Ammon's horn (tissue), 1 donor: ENCODE measurements at regions not wholly inside any gene's neighbourhood (a gene's known extent, or its start where the extent isn't known, plus 50 kb on each side); places are given as distances from the start of the nearest gene placed in this dataset.
"Not testable (repeated sequence)": the region's sequence is repeated elsewhere in the genome, so short reads cannot be mapped to it uniquely, and the experiment has no call there.

Experiments used
- DNase-seq: peaks from one replicate; pipeline ENCODE4 v3.0.0-alpha.2; 2016; ENCODE audit warnings: low spot score

- DNase-seq: no peak
Observed at GRCh38 chr10:90276894-90277475, 575.6 kb downstream of the KIF20B start.

GRCh38 chr10:90286406-90286805, 571.4 kb downstream of the HTR7 start:
- DNase-seq: no peak

GRCh38 chr10:90286941-90287340, 570.9 kb downstream of the HTR7 start:
- DNase-seq: no peak

- peak; percentile 38 for DNase-seq
Observed at GRCh38 chr10:90288391-90288933, 569.4 kb downstream of the HTR7 start.

- DNase-seq: peak; percentile 7
Observed at GRCh38 chr10:90289037-90289436, 568.8 kb downstream of the HTR7 start.

GRCh38 chr10:90293616-90294015, 564.2 kb downstream of the HTR7 start:
- DNase-seq: no peak

GRCh38 chr10:90294821-90295540, 562.9 kb downstream of the HTR7 start:
- DNase-seq: not testable (repeated sequence)

- not testable (repeated sequence) for DNase-seq
Observed at GRCh38 chr10:90302031-90302430, 555.8 kb downstream of the HTR7 start.

- no peak for DNase-seq
Observed at GRCh38 chr10:90302758-90303481, 554.9 kb downstream of the HTR7 start.

- DNase-seq: no peak
Observed at GRCh38 chr10:90304533-90304932, 553.3 kb downstream of the HTR7 start.

- no peak for DNase-seq
Observed at GRCh38 chr10:90306187-90306586, 551.7 kb downstream of the HTR7 start.

- DNase-seq: no peak
Observed at GRCh38 chr10:90308223-90308622, 549.6 kb downstream of the HTR7 start.

- DNase-seq: no peak
Observed at GRCh38 chr10:90313576-90314325, 544.1 kb downstream of the HTR7 start.

- no peak for DNase-seq
Observed at GRCh38 chr10:90314718-90315117, 543.1 kb downstream of the HTR7 start.

- no peak for DNase-seq
Observed at GRCh38 chr10:90317172-90317571, 540.7 kb downstream of the HTR7 start.

- peak; percentile 35 for DNase-seq
Observed at GRCh38 chr10:90318659-90319058, 539.2 kb downstream of the HTR7 start.

GRCh38 chr10:90319188-90319914, 538.5 kb downstream of the HTR7 start:
- peak; percentile 47 for DNase-seq

GRCh38 chr10:90321132-90321816, 536.6 kb downstream of the HTR7 start:
- DNase-seq: no peak

- no peak for DNase-seq
Observed at GRCh38 chr10:90326498-90327267, 531.2 kb downstream of the HTR7 start.

GRCh38 chr10:90327611-90328010, 530.2 kb downstream of the HTR7 start:
- DNase-seq: no peak
